Bronchial epithelial cell (primary cell): ENCODE measurements at regions not wholly inside any gene's neighbourhood (a gene's known extent, or its start where the extent isn't known, plus 50 kb on each side); places are given as distances from the start of the nearest gene placed in this dataset.

Experiments
- DNase-seq: peaks from one replicate; pipeline ENCODE4 v3.0.0-alpha.2; 2010; ENCODE audit warnings: low read depth
- FAIRE-seq: peaks from 2 replicates; lab custom pipeline; 2011; peaks lifted over from hg19 to GRCh38; lab: Jason Lieb, UNC
- H3K27me3 ChIP-seq: 2 replicates; pipeline ENCODE4 v1.5.1; 2011; ENCODE audit warnings: low read length; ENCODE audit not compliant: control insufficient read depth, insufficient read depth
- H3K36me3 ChIP-seq: 2 replicates; pipeline ENCODE4 v1.5.1; 2011; ENCODE audit warnings: low read length; ENCODE audit not compliant: control insufficient read depth, insufficient read depth
- H3K4me3 ChIP-seq: 2 replicates; pipeline ENCODE4 v1.5.1; 2011; ENCODE audit warnings: mild to moderate bottlenecking, low read depth, low read length, control low read depth
- TF ChIP-seq, protein P1 (sequence below): IDR thresholded peaks from 2 replicates; pipeline ENCODE4 v1.5.1; 2011; ENCODE audit warnings: mild to moderate bottlenecking, moderate library complexity, low read length, control low read depth, inconsistent platforms; ENCODE audit not compliant: insufficient read depth, severe bottlenecking

DNA sequence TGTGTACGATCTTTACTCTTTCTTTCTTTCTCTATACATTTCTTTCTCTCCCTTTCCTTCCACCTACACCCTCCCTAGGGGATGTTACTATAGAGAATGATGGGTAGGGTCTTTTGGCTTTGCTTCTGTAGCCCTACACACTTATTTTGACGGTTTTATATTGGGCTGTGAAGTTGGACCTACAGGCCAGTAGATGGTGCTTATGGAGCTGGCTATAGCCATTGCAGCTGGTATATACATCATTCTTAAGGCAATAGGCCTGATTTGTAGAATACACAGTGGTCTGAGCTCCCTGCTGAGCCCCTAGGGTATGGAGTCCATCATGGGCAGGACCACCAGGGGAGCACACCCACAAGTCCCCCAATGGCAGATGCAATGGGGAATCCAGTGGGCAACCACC, 1869.7 kb downstream of the STIM2 start:
- DNase-seq (no peak), FAIRE-seq (no peak)
- Histone ChIP-seq H3K4me3 (no peak overlapping the region), H3K27me3 (no peaks in the 10 kb centered on the region), H3K36me3 (no peaks in the 10 kb centered on the region)
- TF ChIP-seq, protein P1, sequence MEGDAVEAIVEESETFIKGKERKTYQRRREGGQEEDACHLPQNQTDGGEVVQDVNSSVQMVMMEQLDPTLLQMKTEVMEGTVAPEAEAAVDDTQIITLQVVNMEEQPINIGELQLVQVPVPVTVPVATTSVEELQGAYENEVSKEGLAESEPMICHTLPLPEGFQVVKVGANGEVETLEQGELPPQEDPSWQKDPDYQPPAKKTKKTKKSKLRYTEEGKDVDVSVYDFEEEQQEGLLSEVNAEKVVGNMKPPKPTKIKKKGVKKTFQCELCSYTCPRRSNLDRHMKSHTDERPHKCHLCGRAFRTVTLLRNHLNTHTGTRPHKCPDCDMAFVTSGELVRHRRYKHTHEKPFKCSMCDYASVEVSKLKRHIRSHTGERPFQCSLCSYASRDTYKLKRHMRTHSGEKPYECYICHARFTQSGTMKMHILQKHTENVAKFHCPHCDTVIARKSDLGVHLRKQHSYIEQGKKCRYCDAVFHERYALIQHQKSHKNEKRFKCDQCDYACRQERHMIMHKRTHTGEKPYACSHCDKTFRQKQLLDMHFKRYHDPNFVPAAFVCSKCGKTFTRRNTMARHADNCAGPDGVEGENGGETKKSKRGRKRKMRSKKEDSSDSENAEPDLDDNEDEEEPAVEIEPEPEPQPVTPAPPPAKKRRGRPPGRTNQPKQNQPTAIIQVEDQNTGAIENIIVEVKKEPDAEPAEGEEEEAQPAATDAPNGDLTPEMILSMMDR = no peak

DNA sequence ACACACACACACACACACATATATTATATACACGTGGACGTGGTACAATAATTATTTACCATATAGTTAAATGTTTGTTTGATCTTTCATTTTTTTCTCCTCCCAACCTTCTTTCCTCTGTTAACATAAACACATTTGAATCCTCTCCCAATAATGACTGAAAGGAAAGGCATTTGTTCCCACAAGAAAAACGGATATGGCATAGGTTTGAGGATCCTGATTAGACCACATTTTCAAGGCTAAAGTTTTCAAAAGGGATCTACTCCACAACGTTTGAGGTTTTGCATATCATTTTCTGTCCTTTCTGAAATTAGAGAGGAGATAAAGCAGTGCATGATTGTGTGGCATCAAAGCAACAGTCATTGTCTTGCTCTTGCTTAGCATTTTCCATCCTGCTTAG, 1883.4 kb downstream of the STIM2 start:
- H3K4me3 ChIP-seq = no peak overlapping the region
- no peaks in the 10 kb centered on the region for H3K27me3 ChIP-seq
- FAIRE-seq (no peak), DNase-seq (no peak)
- TF ChIP-seq, protein P1 = no peak
- no peaks in the 10 kb centered on the region for H3K36me3 ChIP-seq

DNA sequence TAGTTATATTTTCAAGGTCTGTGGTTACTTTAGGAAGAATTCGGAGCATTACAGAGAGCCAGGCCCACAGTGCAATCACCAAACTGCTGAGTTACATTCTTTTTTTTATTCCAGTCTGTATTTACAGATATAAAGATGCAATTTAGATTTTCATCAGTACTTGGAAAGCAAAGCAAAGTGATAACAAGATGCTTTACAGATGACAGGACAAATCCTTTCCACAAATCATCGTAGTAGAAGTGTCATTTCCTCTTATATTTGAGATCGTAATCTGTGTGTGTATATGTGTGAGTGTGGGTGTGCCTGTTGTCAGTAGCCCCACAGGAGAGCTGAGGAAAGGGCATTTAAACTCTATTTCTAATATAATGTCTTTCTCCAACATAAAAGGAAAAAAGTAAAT, 1893.7 kb downstream of the STIM2 start:
- no peak for DNase-seq
- Histone ChIP-seq H3K27me3 (no peaks in the 10 kb centered on the region), H3K4me3 (no peak overlapping the region), H3K36me3 (no peaks in the 10 kb centered on the region)
- TF ChIP-seq, protein P1 = no peak
- no peak for FAIRE-seq

DNA sequence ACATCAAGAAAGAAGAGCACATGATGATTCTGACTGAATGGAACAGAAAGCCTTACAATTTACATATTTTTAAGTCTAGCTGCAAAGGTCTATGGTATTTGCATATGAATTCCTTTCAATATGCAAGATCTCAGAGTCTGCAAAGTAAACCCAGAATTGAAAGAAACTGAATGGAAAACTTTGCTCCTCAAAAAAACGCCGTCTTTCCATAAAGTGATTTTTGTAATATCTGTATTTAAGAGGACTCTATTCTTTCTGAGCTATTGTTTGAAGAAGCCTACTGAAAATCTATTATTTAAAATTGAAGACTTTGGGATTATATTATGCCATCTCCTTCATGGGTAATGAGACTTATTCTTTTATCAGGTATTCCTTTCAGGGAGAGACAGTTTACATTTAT, 1894.4 kb downstream of the STIM2 start:
- DNase-seq (no peak), FAIRE-seq (no peak)
- no peak overlapping the region for H3K4me3 ChIP-seq
- H3K36me3 ChIP-seq = no peaks in the 10 kb centered on the region
- H3K27me3 ChIP-seq = no peaks in the 10 kb centered on the region
- TF ChIP-seq, protein P1 = no peak

DNA sequence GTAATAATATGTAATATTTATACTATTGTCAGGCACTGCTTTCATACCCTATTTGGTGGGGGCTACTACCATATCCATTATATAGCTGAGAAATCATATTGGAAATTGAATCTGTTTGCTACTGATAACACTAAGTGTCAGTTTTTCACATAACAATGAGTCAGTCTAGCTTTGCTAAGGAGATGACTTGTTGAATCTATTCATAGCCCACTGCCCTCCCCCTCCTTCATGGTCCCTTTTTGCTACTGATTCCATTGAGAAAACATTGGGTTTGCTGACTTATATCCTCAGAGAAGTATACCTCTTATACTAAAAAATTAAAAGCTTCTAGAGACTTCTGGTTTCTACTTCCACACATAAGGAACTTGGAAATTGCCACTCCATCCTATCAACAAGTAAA, 1898.4 kb downstream of the STIM2 start:
- FAIRE-seq (no peak), DNase-seq (no peak)
- no peak overlapping the region for H3K4me3 ChIP-seq
- no peaks in the 10 kb centered on the region for H3K36me3 ChIP-seq
- no peaks in the 10 kb centered on the region for H3K27me3 ChIP-seq
- TF ChIP-seq, protein P1 = no peak

DNA sequence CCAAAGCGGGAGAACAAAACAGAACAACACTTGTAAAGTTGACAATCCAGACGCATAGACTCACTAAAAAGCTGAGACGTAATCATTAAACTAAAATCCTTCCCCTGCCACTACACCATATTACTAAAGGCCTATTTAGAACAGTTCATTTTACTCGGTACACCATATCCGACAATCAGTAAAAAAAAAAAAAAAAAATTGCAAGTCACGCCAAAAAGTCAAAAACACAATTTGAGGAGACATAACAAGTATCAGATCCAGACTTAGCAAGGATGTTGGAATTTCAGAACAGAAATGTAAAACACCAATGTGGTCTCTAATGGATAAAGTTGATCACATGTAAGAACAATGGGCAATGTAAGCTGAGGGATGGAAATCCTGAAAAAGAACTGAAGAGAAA, 1899.4 kb downstream of the STIM2 start:
- DNase-seq (no peak), FAIRE-seq (no peak)
- Histone ChIP-seq H3K36me3 (no peaks in the 10 kb centered on the region), H3K27me3 (no peaks in the 10 kb centered on the region), H3K4me3 (no peak overlapping the region)
- TF ChIP-seq, protein P1 = no peak
